Kidney epithelial cell (primary cell): ENCODE measurements at regions not wholly inside any gene's neighbourhood (a gene's known extent, or its start where the extent isn't known, plus 50 kb on each side); places are given as distances from the start of the nearest gene placed in this dataset.

Experiments
- DNase-seq: peaks from one replicate; pipeline ENCODE4 v3.0.0-alpha.2; 2010; ENCODE audit warnings: low read depth
- H3K27me3 ChIP-seq: 2 replicates; pipeline ENCODE4 v1.6.0; 2011; ENCODE audit warnings: low read length; ENCODE audit not compliant: control insufficient read depth, insufficient read depth
- H3K36me3 ChIP-seq: 2 replicates; pipeline ENCODE4 v1.5.1; 2011; ENCODE audit warnings: low read length; ENCODE audit not compliant: control insufficient read depth, insufficient read depth
- H3K4me3 ChIP-seq: 2 replicates; pipeline ENCODE4 v1.5.1; 2011; ENCODE audit warnings: low read depth, mild to moderate bottlenecking, control low read depth, low read length
- TF ChIP-seq, protein P1 (sequence below): IDR thresholded peaks from 2 replicates; pipeline ENCODE4 v1.5.1; 2011; ENCODE audit warnings: mild to moderate bottlenecking, moderate library complexity, low read length, control low read depth, inconsistent platforms; ENCODE audit not compliant: insufficient read depth, poor library complexity, severe bottlenecking

DNA sequence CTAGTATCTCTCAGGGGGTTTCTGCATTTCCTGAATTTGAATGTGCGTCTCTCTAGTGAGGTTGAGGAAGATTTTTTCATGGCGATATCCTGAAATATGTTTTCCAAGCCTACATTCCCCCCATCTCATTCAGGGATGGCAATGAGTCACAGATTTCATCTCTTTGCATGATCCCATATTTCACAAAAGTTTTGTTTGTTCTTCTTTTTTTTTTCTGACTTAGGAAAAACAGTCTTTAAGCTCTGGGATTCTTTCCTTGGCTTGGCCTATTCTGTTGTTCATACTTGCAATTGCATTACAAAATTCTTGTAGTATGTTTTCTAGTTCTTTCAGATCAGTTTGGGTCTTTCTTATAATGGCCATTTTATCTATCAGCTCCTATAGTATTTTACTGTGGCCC, 136.5 kb downstream of the DSEL start:
- H3K36me3 ChIP-seq: no peaks in the 10 kb centered on the region
- TF ChIP-seq, protein P1, sequence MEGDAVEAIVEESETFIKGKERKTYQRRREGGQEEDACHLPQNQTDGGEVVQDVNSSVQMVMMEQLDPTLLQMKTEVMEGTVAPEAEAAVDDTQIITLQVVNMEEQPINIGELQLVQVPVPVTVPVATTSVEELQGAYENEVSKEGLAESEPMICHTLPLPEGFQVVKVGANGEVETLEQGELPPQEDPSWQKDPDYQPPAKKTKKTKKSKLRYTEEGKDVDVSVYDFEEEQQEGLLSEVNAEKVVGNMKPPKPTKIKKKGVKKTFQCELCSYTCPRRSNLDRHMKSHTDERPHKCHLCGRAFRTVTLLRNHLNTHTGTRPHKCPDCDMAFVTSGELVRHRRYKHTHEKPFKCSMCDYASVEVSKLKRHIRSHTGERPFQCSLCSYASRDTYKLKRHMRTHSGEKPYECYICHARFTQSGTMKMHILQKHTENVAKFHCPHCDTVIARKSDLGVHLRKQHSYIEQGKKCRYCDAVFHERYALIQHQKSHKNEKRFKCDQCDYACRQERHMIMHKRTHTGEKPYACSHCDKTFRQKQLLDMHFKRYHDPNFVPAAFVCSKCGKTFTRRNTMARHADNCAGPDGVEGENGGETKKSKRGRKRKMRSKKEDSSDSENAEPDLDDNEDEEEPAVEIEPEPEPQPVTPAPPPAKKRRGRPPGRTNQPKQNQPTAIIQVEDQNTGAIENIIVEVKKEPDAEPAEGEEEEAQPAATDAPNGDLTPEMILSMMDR: no peak
- no peak overlapping the region for H3K4me3 ChIP-seq
- DNase-seq: no peak
- no peaks in the 10 kb centered on the region for H3K27me3 ChIP-seq

- TF ChIP-seq, protein P1: no peak
- DNase-seq: no peak
- Histone ChIP-seq H3K36me3 (no peaks in the 10 kb centered on the region), H3K27me3 (no peaks in the 10 kb centered on the region), H3K4me3 (no peak overlapping the region)
These were observed 140.1 kb downstream of the DSEL start for GRCh38 chr18:67376372-67376771.

GRCh38 chr18:67373636-67374035, 142.9 kb downstream of the DSEL start:
- TF ChIP-seq, protein P1: no peak
- Histone ChIP-seq H3K4me3 (no peak overlapping the region), H3K36me3 (no peaks in the 10 kb centered on the region), H3K27me3 (no peaks in the 10 kb centered on the region)
- DNase-seq: no peak

GRCh38 chr18:67367540-67367939, 149.0 kb downstream of the DSEL start:
- TF ChIP-seq, protein P1: no peak

DNA sequence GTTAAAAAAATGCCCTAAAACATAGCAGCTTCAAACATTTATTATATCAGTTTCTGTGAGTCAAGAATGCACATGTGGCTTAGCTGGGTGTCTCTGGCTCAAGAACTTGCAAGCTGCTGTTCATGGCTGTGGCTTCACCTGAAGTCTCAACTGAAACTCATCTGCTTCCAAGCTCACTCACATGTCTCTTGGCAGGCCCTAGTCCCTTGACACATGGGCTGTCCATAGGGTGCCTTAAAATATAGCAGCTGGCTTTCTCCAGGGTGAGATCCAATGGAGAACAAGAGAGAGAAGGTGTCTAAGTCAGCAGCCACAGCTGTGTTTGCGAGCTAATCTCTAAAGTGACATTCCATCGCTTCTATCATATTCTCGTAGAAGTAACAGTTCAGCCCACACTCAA, 152.8 kb downstream of the DSEL start:
- TF ChIP-seq, protein P1: no peak
- Histone ChIP-seq H3K36me3 (no peaks in the 10 kb centered on the region), H3K4me3 (no peak overlapping the region), H3K27me3 (no peaks in the 10 kb centered on the region)
- no peak for DNase-seq

More at GRCh38 chr18:67367540-67367939, 149.0 kb downstream of the DSEL start:
- Histone ChIP-seq H3K27me3 (no peaks in the 10 kb centered on the region), H3K36me3 (no peaks in the 10 kb centered on the region), H3K4me3 (no peak overlapping the region)
- no peak for DNase-seq

DNA sequence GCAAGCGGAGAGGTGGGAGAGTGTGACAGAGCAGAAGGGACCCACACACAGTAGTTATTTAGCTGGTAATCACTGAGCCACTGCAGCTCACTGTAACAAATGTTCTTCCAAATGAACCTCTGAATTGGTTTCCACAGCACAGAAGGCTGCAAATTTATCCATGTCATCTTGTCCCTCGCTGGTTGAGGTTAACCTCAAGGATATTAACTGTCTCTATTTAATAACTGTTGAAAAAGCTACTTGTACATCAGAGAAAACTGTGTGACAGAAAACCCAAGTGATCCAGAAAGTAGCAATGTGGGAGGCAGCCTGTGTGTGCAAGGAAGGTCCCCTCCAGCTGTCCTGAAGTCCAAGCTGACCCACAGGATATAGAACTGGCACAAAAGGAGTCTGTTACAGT, 153.6 kb downstream of the DSEL start:
- DNase-seq: no peak
- Histone ChIP-seq H3K27me3 (no peaks in the 10 kb centered on the region), H3K4me3 (no peak overlapping the region), H3K36me3 (no peaks in the 10 kb centered on the region)
- TF ChIP-seq, protein P1: no peak
